HG02763 (cell line): ENCODE measurements at regions not wholly inside any gene's neighbourhood (a gene's known extent, or its start where the extent isn't known, plus 50 kb on each side); places are given as distances from the start of the nearest gene placed in this dataset.
A peak's percentile ranks its signal among the peaks of the same experiment; 100 is the strongest.

Source experiments
- ATAC-seq: cut with Tn5 transposase; IDR thresholded peaks from one replicate; pipeline ENCODE4 v1.9.1; 2021; ENCODE audit warnings: mild to moderate bottlenecking, moderate library complexity; ENCODE audit not compliant: unreplicated experiment

DNA sequence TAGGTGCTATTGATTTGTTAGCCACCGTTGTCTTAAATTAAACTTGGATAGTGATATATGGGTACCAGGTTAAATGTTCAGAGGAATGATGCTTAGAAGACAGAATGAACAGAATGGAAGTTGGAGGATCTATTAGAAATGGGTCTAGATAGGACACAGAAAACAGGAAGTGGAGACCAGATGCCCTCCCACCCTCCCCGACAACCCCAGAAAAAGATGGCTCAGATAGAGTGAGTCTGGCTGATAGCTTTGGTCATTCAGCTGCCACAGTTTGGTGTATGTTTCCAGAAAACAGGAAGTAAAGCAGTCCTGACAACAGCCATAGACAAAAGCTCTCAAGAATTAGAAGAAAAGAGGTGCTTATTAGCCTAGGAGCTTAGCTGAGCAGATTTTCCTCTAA lies 71.5 kb upstream of the DSG1 start:
- no peak for ATAC-seq

DNA sequence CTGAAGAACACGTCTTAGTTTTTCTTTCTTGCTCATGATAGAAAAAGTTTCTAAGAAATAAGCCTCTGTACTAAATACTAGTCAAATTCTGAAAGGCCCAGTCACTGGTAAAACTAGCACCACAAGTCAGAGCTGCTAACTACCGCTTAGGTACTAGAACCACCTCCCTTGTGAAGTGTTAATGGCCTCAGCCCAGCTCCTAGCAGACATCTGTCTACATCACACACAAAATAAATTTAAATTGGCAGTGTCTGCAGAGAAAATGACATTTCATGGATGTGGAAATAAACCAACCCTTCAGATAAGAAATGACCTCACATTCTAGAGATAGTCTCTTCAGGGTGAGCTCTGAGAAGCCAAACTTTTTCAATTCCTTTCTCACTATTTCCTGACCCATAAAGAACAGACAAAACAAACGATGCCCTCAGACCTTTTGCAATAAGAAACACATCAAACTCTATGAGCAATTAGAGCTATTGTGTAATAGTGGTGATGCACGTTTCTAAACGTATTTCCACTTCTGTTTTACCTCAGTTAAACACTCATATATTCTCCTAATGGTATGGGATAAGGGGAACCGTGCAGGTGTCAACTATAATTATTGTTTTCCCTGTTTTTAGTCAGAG lies 70.3 kb upstream of the DSG1 start:
- no peak for ATAC-seq

DNA sequence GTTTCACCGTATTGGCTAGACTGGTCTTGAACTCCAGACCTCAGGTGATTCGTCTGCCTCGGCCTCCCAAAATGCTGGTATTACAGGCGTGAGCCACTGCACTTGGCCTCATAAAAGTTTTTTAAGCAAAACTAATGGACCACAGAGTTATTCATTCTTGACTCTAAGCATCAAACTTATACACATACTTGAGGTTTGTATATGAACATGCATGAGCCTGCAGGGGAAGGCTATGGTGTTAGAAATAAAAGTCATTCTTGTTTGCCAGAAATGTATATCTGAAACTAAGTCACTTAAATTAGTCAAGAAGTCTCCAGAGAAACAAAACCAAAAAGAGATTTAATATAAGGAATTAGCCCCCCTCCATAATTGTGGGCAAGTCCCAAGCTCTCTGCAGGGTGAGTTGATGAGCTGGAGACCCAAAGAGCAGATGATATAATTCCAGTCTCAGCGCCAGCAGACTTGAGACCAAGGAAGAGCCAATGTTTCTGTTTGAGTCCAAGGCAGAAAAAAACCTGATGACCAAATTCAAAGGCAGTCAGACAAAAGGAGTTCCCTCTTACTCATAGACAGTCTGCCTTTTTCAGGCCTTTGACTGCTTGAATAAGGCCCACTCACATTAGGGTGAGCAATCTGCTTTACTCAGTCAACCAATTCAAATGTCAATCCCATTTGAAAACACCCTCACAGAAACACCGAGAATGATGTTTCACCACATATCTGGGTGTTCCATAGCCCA lies 69.0 kb upstream of the DSG1 start:
- ATAC-seq: no peak

DNA sequence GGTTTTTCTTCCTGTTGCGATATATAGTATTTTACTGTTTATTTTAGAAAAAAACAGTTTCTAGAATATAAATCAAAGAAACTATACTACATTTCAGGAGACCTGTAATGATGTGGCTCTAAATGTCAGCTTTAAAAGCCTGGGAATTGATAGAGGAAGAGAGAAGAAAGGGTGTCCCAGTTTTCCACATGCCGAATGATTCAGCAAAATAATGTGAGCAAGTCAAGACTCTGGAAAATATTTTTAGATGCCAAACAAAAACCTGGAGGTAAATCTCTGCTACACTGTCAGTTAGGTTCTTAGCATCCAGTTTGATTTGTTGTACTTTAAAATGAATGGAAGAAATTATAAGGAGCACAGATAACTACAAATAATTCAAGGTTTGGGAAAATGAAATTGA lies 67.1 kb upstream of the DSG1 start:
- no peak for ATAC-seq

DNA sequence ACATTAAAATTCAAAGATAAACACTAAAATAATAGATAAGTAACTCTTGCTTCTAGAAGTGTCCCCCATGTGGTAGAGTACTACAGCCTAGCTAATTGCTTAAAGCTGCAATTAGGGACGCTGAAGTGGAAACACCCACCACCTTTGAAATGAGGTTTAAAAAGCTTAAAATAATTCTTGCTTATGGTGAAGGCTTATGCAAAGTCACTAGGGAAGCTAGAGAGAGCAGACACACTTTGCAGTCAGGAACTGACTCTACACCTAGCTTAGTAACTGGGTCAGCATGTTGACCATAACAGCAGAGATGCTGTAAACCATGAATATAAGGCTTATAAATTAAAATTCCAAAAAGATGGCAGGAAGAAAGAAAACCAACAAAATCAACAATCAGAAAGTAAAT lies 65.4 kb upstream of the DSG1 start:
- no peak for ATAC-seq

DNA sequence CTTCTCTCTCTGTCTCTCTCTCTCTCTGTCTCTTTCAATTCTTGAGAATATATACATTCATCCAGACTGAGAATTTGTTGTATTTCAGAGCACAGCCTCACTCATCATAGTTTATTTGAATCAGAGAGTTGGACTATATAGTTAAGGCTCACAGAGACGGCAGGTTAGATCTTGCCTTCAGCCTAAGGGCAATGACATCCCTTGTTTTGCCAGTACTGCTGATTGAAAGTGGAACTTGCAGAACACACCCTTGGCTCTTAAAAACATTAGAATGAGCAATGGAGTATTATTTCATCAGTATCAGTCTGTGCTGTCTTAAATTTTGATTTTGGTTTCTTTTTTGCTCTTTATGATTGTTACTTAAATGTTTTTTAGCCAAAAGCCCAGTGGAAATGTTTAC lies 62.0 kb upstream of the DSG1 start:
- ATAC-seq: no peak

DNA sequence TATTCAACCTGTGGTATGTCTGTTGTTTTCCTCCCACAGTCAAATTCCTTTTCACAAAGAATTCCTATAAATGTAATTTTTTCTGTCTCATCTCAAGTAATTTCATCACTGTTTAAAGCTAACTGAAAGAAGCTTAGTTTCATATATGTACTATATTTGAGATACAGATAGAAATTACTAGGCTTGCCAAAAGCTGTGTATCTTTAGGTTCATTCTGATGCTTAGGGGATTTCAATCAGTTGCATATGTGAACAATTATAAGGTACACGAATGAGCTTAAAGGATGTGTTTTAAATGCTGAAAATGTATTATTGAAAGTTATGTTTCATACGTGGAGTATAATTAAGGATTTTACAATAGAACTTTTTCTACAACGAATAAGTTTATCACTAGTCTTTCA lies 59.2 kb upstream of the DSG1 start:
- ATAC-seq: no peak

DNA sequence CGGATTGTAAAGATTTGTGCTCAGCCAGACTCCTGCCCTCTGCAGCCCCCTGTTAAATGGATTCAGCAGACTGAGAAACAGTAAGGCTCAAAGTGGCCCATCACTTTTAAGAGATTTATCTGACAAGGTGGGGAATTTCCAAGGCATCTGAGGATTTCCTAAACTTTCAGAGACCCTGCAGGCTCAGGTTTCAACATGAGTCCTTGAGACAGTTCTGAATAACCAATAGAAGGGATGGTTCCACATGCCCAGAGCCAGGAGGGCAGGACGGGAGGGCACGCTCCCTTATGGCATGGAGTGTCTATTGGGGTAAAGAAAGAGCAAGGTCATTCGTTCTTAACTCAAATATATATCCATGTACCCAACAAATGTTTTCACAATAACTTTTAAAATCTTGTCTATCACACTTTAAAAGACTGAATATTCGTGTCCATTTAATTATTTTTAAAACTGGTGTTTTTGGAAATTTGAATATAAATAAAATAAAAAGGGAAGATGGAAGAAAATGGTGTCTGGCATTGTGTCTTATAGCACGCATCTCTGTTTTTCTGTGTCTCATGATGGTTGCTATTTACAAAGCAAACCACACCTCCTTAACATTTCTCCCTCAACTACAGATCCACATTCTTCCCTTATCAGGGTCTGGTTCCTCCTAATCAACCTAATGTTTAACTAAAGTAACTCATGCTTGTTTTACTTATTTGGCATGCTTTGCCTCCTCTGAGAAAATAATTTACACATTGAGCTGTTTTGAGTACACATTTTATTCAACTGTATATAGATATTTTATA lies 56.0 kb upstream of the DSG1 start:
- no peak for ATAC-seq

DNA sequence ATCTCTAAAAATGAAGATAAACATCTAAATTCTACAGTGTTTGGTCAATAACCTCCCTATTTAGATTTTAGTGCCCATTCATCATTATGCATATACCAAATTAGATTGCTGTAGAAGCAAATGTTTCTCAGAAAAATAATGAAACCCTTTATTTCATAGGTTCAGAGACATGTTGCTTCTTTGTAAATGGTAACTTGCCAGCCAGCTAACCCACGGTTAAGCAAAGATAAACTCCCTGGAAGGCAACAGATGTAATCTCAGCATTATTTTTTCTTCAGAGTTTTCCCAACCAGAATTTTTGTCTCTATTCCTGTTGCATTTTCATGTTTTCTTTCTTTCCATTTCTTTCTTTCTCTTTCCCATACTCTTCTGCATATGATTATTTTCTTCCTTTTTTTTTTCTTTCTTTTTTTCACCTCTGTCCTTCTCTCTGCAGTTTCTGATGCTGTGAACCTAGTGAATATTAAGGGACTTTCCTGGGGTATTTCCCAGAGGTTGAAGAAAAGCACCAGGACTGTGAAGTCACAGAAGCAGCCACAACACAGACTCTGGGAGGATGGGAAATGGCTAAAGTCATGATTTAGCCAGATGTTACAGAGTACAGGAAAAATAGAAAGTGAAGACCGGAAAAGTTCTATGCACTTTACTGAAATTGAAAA lies 50.0 kb upstream of the DSG1 start:
- ATAC-seq: peak; percentile 78
